ENCODE measurements at regions not wholly inside any gene's neighbourhood (a gene's known extent, or its start where the extent isn't known, plus 50 kb on each side); places are given as distances from the start of the nearest gene placed in this dataset.

- no peak overlapping the region for H3K27ac ChIP-seq
- TF ChIP-seq POLR2A (IDR thresholded peaks at IDR 0.05), result no peak
- no peak for TF ChIP-seq CTCF (IDR thresholded peaks at IDR 0.05)
- no peaks in the 10 kb centered on the region for H3K9me3 ChIP-seq
- H3K4me1 ChIP-seq, result no peaks in the 10 kb centered on the region
- no peak overlapping the region for H3K4me3 ChIP-seq
- H3K36me3 ChIP-seq, result no peaks in the 10 kb centered on the region
- DNase-seq, result no peak
- H3K27me3 ChIP-seq, result no peaks in the 10 kb centered on the region
Observed at GRCh38 chr18:60570172-60570571, 197.6 kb upstream of the MC4R start.

- no peak for DNase-seq
- TF ChIP-seq CTCF (IDR thresholded peaks at IDR 0.05), result no peak
- no peak for TF ChIP-seq POLR2A (IDR thresholded peaks at IDR 0.05)
Observed at GRCh38 chr18:60577457-60577856, 204.9 kb upstream of the MC4R start.

GRCh38 chr18:60585670-60586069 is 213.1 kb upstream of the MC4R start:
- TF ChIP-seq POLR2A (IDR thresholded peaks at IDR 0.05), result no peak
- TF ChIP-seq CTCF (IDR thresholded peaks at IDR 0.05), result no peak
- Histone ChIP-seq H3K9me3 (no peaks in the 10 kb centered on the region), H3K4me1 (no peaks in the 10 kb centered on the region), H3K4me3 (no peak overlapping the region), H3K27me3 (no peaks in the 10 kb centered on the region), H3K27ac (no peak overlapping the region), H3K36me3 (no peaks in the 10 kb centered on the region)
- DNase-seq, result no peak

More at GRCh38 chr18:60577457-60577856, 204.9 kb upstream of the MC4R start:
- Histone ChIP-seq H3K4me3 (no peak overlapping the region), H3K36me3 (no peaks in the 10 kb centered on the region), H3K27me3 (no peaks in the 10 kb centered on the region), H3K4me1 (no peaks in the 10 kb centered on the region), H3K27ac (no peak overlapping the region), H3K9me3 (no peaks in the 10 kb centered on the region)

- TF ChIP-seq CTCF (IDR thresholded peaks at IDR 0.05) (no peak), POLR2A (IDR thresholded peaks at IDR 0.05) (no peak)
- no peaks in the 10 kb centered on the region for H3K4me1 ChIP-seq
- no peaks in the 10 kb centered on the region for H3K36me3 ChIP-seq
- H3K27me3 ChIP-seq, result no peaks in the 10 kb centered on the region
- no peaks in the 10 kb centered on the region for H3K9me3 ChIP-seq
- no peak overlapping the region for H3K27ac ChIP-seq
- no peak overlapping the region for H3K4me3 ChIP-seq
- no peak for DNase-seq
Observed at GRCh38 chr18:60593249-60593648, 220.7 kb upstream of the MC4R start.

- no peak for TF ChIP-seq POLR2A (IDR thresholded peaks at IDR 0.05)
- TF ChIP-seq CTCF (IDR thresholded peaks at IDR 0.05), result no peak
Observed at GRCh38 chr18:60596928-60597327, 224.4 kb upstream of the MC4R start.

GRCh38 chr18:60599267-60599666 is 226.7 kb upstream of the MC4R start:
- no peaks in the 10 kb centered on the region for H3K36me3 ChIP-seq
- TF ChIP-seq CTCF (IDR thresholded peaks at IDR 0.05) (no peak), POLR2A (IDR thresholded peaks at IDR 0.05) (no peak)
- no peak overlapping the region for H3K4me3 ChIP-seq
- H3K4me1 ChIP-seq, result no peaks in the 10 kb centered on the region
- H3K27ac ChIP-seq, result no peak overlapping the region
- DNase-seq, result no peak
- no peaks in the 10 kb centered on the region for H3K27me3 ChIP-seq
- no peaks in the 10 kb centered on the region for H3K9me3 ChIP-seq

More at GRCh38 chr18:60596928-60597327, 224.4 kb upstream of the MC4R start:
- no peak for DNase-seq
- H3K27me3 ChIP-seq, result no peaks in the 10 kb centered on the region
- H3K4me3 ChIP-seq, result no peak overlapping the region
- no peaks in the 10 kb centered on the region for H3K9me3 ChIP-seq
- no peaks in the 10 kb centered on the region for H3K36me3 ChIP-seq
- H3K4me1 ChIP-seq, result no peaks in the 10 kb centered on the region
- no peak overlapping the region for H3K27ac ChIP-seq

Measured in Peyer's patch (tissue), 4 donors.